Renal cortex interstitium (tissue), 11 donors: ENCODE measurements at regions not wholly inside any gene's neighbourhood (a gene's known extent, or its start where the extent isn't known, plus 50 kb on each side); places are given as distances from the start of the nearest gene placed in this dataset.
"Not testable (repeated sequence)": the region's sequence is repeated elsewhere in the genome, so short reads cannot be mapped to it uniquely, and the experiment has no call there.

Experiments used
- DNase-seq, 11 donors: peaks; one replicate each; pipeline ENCODE4 v3.0.0-alpha.2; 2013; ENCODE audit warnings: low read depth in 9 of 11, low spot score in 4 of 11; ENCODE audit errors: extremely low read depth in 1 of 11

DNA sequence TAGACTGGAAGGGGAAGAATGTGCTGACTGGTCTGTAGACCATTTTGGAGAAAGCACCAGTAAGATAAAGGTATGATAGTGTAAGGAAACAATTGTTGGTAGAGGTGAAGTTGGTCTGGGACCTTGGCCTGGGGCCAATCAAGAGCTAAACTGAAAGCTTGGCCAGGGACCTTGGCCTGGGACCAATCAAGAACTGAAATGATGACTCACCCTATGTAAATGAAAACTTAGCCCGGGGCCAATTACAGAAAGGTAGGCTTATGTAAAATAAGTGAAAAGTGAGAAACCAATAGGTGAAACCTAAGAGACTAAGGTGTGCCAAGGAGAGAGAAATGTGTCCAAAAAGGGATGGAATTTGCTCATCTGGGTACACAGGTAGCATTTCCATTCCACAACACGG lies 776.0 kb downstream of the C12orf50 start:
- DNase-seq, result no peak

GRCh38 chr12:87246726-87247125 lies 782.5 kb downstream of the C12orf50 start:
- no peak for DNase-seq

DNA sequence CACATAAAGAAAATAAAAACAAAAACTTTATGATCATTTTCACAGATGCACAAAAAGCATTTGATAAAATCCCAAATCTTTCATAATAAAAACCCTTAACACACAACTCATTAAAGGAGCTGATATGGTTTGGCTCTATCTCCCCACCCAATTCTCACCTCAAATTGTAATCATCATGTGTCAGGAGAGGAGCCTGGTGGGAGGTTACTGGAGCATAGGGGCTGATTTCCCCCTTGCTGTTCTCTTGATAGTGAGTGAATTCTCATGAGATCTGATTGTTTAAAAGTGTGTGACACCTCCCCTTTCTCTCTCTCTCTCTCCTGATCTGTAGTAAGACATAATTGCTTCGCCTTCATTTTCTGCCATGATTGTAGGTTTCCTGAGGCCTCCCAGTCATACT lies 790.7 kb downstream of the C12orf50 start:
- DNase-seq, result no peak

GRCh38 chr12:87234898-87235297 lies 794.3 kb downstream of the C12orf50 start:
- no peak for DNase-seq

DNA sequence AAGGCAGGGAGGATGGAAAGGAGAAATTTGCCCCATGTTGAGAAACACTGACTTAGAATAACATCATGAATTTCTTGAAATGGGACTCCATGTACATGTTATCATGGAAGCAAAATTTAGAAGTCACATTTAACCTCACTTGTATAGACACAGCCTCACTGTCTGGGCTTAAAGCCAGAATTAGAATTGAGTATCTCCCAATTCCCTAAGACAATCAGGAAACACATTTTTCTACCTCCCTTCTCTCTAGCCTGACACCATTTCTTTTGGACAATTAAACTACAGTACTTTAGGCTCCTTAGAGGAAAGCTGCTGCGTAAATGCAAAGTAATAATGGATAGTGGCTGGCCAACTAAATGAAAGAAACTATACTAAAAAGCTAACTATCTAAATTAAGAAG lies 795.5 kb downstream of the C12orf50 start:
- no peak for DNase-seq

DNA sequence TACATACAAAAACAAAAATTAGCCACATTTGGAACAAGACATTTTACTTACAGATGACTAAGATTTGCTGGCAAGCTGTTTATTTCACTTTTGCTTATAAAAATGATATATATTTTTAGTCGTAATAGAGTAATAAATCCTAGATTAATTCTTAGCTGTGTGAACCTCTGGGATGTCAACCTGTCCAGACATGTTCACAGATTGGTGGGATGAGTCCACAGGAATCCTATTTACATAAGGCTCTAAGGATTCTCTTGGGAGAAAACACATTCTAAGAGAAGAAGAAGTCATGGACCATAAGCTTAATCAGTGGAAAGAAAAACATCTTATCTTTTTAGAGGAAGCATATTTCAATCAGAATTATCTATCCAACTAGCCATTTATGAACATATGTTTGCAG lies 797.4 kb downstream of the C12orf50 start:
- DNase-seq, result no peak

GRCh38 chr12:87230441-87230840 lies 798.8 kb downstream of the C12orf50 start:
- DNase-seq, result no peak

DNA sequence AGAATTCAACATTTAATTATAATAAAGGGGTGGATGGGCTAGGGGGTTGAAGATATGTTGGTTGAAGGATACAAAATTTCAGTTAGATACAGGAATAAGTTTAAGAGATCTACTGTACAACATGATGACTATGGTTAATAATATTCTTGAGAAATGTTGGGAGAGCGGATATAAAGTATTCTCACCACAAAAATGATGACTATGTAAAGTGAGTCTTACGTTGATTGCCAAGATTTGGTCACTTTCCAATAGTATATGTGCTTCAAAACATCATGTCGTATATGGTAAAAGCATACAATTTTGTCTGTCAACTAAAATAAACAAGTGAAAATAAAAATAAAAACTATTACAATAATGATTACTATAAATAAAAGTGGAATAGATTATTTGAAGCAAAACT lies 802.0 kb downstream of the C12orf50 start:
- DNase-seq, result no peak

GRCh38 chr12:87217491-87217890 lies 811.7 kb downstream of the C12orf50 start:
- DNase-seq, result no peak

DNA sequence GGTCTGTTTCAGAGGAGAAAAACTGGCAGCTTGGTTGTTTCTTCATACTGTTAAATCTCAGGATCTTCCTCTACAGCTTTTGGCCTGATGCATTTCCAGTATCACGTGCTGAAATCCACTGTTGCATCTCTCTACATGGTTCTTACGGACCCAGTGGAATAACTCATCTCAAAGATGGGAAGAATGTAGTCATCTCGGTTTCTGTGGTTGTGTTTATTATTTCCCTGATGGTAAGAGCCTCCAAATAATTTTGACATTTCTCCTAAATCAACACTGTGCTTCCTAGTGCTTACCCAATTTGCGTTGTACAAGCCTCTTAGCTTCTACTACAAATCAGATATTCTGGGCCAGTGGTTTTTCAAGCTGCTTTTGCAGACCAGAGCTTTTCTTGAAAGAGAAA lies 812.8 kb downstream of the C12orf50 start:
- no peak for DNase-seq

- DNase-seq, result no peak
Measured at GRCh38 chr12:87202189-87202588, 827.0 kb downstream of the C12orf50 start.

GRCh38 chr12:87201598-87201997 lies 827.6 kb downstream of the C12orf50 start:
- no peak for DNase-seq

- no peak for DNase-seq
Measured at GRCh38 chr12:87200289-87200979, 828.8 kb downstream of the C12orf50 start.

- DNase-seq, result no peak
Measured at GRCh38 chr12:87198181-87198580, 831.0 kb downstream of the C12orf50 start.

DNA sequence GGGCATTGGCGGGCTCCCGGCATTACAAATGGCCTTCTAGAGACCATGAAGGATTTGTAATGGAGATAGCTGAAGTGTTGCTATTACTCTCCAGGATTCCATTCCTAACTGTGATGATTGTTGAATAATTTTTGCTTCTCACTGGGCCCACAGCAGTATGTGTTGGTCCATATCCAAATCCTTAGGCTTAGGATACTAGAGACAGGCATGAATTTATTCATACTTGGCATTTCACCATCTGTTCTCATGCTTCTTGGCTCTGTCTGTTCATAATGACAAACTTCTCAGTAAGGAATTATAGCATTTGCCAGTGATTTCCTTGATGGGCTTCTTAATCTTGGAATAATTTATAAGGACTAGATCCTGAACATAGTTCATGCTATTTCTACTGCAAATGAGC lies 832.9 kb downstream of the C12orf50 start:
- DNase-seq, result no peak

GRCh38 chr12:87194389-87194788 lies 834.8 kb downstream of the C12orf50 start:
- DNase-seq, result not testable (repeated sequence)

GRCh38 chr12:87185367-87185766 lies 843.8 kb downstream of the C12orf50 start:
- no peak for DNase-seq

GRCh38 chr12:87182696-87183233 lies 846.4 kb downstream of the C12orf50 start:
- no peak for DNase-seq

DNA sequence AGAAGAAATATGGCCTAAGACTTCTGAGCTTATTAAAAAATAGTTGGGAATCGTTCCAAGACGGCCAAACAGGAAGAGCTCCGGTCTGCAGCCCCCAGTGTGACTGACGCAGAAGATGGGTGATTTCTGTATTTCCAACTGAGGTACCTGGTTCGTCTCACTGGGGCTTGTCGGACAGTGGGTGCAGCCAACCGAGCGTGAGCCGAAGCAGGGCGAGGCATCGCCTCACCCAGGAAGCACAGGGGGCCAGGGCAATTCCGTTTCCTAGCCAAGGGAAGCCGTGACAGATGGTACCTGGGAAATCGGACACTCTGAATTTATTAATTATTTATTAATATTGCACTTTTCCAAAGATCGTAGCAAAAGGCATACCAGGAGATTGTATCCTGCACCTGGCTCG lies 857.8 kb downstream of the C12orf50 start:
- DNase-seq, result no peak

GRCh38 chr12:87169010-87169409 lies 860.2 kb downstream of the C12orf50 start:
- no peak for DNase-seq

DNA sequence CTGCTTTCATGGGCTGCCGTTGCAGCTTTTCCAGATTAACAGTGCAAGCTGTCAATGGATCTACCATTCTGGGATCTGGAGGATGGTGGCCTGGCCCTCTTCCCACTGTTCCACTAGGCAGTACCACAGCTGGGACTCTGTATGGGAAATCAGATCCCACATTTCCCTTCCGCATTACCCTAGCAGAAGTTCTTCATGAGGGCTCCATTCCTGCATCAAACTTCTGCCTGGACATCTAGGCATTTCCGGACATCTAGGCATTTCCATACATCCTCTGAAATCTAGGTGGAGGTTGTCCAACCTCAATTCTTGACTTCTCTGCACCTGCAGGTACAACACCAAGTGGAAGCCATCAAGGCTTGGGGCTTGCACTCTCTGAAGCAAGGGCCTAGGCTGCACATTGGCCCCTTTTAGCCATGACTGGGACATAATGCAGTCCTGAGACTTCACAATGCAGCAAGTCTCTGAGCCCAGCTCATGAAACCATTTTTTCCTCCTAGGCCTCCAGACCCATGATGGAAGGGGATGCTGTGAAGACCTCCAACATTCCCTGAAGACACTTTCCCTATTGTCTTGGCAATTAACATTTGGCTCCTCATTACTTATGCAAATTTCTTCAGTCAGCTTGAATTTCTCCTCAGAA lies 863.3 kb downstream of the C12orf50 start:
- no peak for DNase-seq
